Left renal pelvis (tissue), 4 donors: ENCODE measurements at regions not wholly inside any gene's neighbourhood (a gene's known extent, or its start where the extent isn't known, plus 50 kb on each side); places are given as distances from the start of the nearest gene placed in this dataset.

ENCODE experiments used
- DNase-seq, 4 donors: peaks; one replicate each; pipeline ENCODE4 v3.0.0-alpha.2; 2013; ENCODE audit warnings: low read depth in 4 of 4, low spot score in 3 of 4

GRCh38 chr6:37104824-37105147 lies 65.2 kb upstream of the PIM1 start:
- no peak for DNase-seq

GRCh38 chr6:37105148-37106050 lies 64.6 kb upstream of the PIM1 start:
- no peak for DNase-seq

GRCh38 chr6:37106051-37106363 lies 63.9 kb upstream of the PIM1 start:
- no peak for DNase-seq

- DNase-seq: no peak
Observed at GRCh38 chr6:37106554-37106953, 63.4 kb upstream of the PIM1 start.

GRCh38 chr6:37106982-37107491 lies 62.9 kb upstream of the PIM1 start:
- no peak for DNase-seq

GRCh38 chr6:37109714-37110499 lies 60.0 kb upstream of the PIM1 start:
- no peak for DNase-seq

- no peak for DNase-seq
Observed at GRCh38 chr6:37110500-37111461, 59.2 kb upstream of the PIM1 start.

GRCh38 chr6:37113976-37114375 lies 56.0 kb upstream of the PIM1 start:
- DNase-seq: no peak

- DNase-seq: no peak
Observed at GRCh38 chr6:37114612-37115011, 55.3 kb upstream of the PIM1 start.

GRCh38 chr6:37115236-37115895 lies 54.6 kb upstream of the PIM1 start:
- no peak for DNase-seq

GRCh38 chr6:37116326-37116725 lies 53.6 kb upstream of the PIM1 start:
- no peak for DNase-seq

- DNase-seq: no peak
Observed at GRCh38 chr6:37119387-37119886, 50.5 kb upstream of the PIM1 start.
